Mesothelial cell of epicardium (in vitro differentiated cells): ENCODE measurements at regions not wholly inside any gene's neighbourhood (a gene's known extent, or its start where the extent isn't known, plus 50 kb on each side); places are given as distances from the start of the nearest gene placed in this dataset.

Experiments used
- DNase-seq, 2 experiments: peaks; one replicate each; pipeline ENCODE4 v3.0.0; 2021; ENCODE audit warnings: low spot score in 2 of 2; ENCODE audit not compliant: unreplicated experiment in 2 of 2
- H3K27ac Mint-ChIP-seq: 2 replicates; pipeline ENCODE4 v1.8.0; 2021; ENCODE audit warnings: mixed read lengths
- H3K27me3 Mint-ChIP-seq: 2 replicates; pipeline ENCODE4 v1.8.0; 2021; ENCODE audit warnings: low read depth, mixed read lengths
- H3K36me3 Mint-ChIP-seq: 2 replicates; pipeline ENCODE4 v1.8.0; 2021; ENCODE audit warnings: mixed read lengths
- H3K4me1 Mint-ChIP-seq: 2 replicates; pipeline ENCODE4 v1.8.0; 2021; ENCODE audit warnings: mixed read lengths
- H3K4me3 Mint-ChIP-seq: 2 replicates; pipeline ENCODE4 v1.8.0; 2021; ENCODE audit warnings: mild to moderate bottlenecking, moderate library complexity, mixed read lengths
- H3K9me3 Mint-ChIP-seq: 2 replicates; pipeline ENCODE4 v1.8.0; 2021; ENCODE audit warnings: mixed read lengths
- TF ChIP-seq, protein P1 (sequence below): fragments of 200-600 bp; sonication (generic); IDR thresholded peaks from one replicate; pipeline ENCODE4 v1.5.0; 2021; ENCODE audit warnings: antibody characterized with exemption; ENCODE audit not compliant: unreplicated experiment

DNA sequence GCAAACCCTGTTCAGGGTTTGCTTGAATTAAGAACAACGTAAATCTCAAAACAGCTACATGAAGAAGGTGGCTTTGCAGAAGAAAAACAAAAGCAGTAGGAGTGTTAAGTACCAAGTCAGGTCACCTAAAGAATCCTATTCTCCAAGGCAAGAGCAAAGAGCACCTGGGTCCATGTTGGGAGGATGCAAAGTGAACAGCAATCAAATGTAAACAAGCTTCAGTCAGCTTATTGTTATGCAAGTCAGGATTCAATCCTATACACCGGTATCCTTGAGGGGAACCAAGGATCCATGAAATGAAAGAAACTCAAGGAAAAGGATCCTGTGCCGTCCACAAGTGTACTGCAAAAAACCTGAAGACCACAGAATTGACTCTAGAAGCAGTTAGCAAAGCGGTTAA lies 261.0 kb upstream of the DDX18 start:
- no peak for DNase-seq
- H3K9me3 Mint-ChIP-seq = peaks cover 9% of the 10 kb centered on the region

DNA sequence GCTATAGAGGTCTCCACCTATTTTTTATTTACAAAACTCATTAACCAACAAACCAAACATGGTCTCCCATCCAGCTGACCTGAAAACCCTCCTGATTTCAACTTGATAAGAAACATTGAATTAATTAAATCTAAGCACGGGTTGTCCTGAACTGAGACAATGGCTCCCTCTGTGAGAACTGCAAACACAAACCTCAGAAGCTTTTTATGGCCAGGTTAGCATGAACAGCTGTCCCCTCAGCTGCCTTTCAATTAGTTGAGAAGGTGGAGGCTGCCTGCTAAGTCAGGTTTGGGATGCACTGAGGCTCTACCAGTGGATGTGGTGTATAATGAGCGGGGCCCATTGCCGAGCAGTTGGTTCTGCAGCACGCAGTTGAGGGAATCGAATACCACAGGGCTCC lies 258.5 kb upstream of the DDX18 start:
- no peaks in the 10 kb centered on the region for H3K27me3 Mint-ChIP-seq
- DNase-seq = no peak

More for the DNA sequence above, 261.0 kb upstream of the DDX18 start:
- TF ChIP-seq, protein P1, sequence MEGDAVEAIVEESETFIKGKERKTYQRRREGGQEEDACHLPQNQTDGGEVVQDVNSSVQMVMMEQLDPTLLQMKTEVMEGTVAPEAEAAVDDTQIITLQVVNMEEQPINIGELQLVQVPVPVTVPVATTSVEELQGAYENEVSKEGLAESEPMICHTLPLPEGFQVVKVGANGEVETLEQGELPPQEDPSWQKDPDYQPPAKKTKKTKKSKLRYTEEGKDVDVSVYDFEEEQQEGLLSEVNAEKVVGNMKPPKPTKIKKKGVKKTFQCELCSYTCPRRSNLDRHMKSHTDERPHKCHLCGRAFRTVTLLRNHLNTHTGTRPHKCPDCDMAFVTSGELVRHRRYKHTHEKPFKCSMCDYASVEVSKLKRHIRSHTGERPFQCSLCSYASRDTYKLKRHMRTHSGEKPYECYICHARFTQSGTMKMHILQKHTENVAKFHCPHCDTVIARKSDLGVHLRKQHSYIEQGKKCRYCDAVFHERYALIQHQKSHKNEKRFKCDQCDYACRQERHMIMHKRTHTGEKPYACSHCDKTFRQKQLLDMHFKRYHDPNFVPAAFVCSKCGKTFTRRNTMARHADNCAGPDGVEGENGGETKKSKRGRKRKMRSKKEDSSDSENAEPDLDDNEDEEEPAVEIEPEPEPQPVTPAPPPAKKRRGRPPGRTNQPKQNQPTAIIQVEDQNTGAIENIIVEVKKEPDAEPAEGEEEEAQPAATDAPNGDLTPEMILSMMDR = no peak
- Mint-ChIP-seq H3K4me3 (no peak overlapping the region), H3K27ac (no peak overlapping the region), H3K4me1 (peaks cover 15% of the 10 kb centered on the region), H3K36me3 (no peaks in the 10 kb centered on the region), H3K27me3 (no peaks in the 10 kb centered on the region)

DNA sequence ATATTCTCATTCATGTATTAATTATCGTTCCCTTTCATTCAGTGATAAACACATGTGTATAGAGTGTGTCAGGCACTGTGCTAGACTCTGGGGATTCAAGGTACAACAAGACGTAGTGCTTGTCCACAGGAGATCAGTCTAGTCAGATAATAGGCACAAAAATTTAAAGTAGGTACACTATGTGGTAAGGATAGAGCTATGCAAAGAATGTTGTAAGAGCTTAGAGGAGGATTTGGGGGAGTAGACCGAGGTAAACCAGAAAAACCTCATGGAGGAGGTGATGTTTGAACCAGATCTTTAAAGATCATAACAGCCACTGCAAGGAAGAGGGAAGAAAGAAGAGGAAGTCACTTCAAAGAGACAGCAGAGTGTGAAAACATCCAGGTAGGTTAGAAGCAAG lies 256.9 kb upstream of the DDX18 start:
- H3K36me3 Mint-ChIP-seq = no peaks in the 10 kb centered on the region
- H3K9me3 Mint-ChIP-seq = no peaks in the 10 kb centered on the region
- H3K4me3 Mint-ChIP-seq = no peak overlapping the region
- H3K27ac Mint-ChIP-seq = no peak overlapping the region
- H3K4me1 Mint-ChIP-seq = peaks cover 10% of the 10 kb centered on the region
- TF ChIP-seq, protein P1 = no peak
- no peaks in the 10 kb centered on the region for H3K27me3 Mint-ChIP-seq
- no peak for DNase-seq

More for the DNA sequence above, 258.5 kb upstream of the DDX18 start:
- no peaks in the 10 kb centered on the region for H3K9me3 Mint-ChIP-seq
- no peaks in the 10 kb centered on the region for H3K36me3 Mint-ChIP-seq
- H3K27ac Mint-ChIP-seq = no peak overlapping the region
- no peak overlapping the region for H3K4me3 Mint-ChIP-seq
- H3K4me1 Mint-ChIP-seq = peaks cover 15% of the 10 kb centered on the region
- TF ChIP-seq, protein P1 = no peak

DNA sequence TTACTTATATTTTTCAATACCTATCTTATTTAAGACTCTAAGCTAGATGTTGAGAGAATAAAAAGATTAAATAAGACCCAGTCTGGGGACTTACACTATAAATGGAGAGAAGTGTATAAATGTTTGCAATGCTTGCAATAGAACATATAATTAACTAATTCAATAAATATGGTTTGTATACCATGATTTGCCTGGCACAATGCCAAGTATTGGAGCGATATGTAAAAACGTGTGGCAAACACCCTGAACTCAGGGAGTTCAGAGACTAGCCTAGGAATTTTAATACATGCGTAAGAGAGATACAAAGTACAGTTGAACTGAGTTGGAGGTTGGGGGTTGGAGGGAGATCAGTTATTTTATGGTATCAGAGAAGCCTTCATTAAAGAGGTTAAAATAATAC lies 251.8 kb upstream of the DDX18 start:
- DNase-seq = no peak
- no peaks in the 10 kb centered on the region for H3K36me3 Mint-ChIP-seq
- no peak overlapping the region for H3K4me3 Mint-ChIP-seq
- H3K9me3 Mint-ChIP-seq = peaks cover 28% of the 10 kb centered on the region
- H3K27ac Mint-ChIP-seq = no peak overlapping the region
- no peaks in the 10 kb centered on the region for H3K27me3 Mint-ChIP-seq
- TF ChIP-seq, protein P1 = no peak
- no peaks in the 10 kb centered on the region for H3K4me1 Mint-ChIP-seq

DNA sequence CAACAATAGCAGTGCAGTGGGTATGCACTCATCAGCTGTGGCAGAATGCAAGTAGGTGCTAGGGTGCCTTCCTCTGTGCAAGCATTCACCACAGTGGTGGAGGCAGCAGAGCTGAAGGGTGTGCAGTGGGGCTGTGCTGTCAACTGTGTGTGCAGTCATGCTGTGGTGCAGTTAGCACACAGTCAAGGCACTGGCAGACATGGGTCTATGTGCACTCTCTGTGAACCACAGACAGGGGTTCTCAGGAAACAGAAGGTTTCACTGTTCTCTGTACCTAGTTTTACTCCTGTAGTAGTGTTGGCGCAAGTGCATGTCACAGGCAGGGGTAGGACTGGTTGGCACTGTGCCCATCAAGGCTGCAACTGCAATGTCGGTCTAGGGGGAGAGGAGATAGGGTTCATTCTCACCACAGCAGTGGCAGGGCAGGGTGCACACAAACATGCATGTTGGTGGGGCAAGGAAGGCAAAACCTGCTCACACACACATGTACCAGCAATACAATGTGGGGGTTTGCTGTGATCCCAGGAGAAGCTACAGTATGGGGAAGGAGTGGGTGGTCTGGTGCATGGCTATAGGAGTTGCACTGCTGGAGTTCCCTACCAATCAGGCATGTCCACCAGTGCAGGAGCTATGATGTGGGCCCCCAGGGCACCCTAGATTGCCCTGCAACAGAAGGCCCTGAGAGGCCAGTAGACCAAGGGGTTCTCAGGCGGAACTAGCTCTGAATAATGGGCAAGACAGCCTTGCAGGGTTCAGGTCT lies 242.7 kb upstream of the DDX18 start:
- Mint-ChIP-seq H3K27me3 (no peaks in the 10 kb centered on the region), H3K4me3 (no peak overlapping the region), H3K36me3 (peaks cover 12% of the 10 kb centered on the region), H3K9me3 (peaks cover 38% of the 10 kb centered on the region), H3K27ac (no peak overlapping the region), H3K4me1 (no peaks in the 10 kb centered on the region)
- DNase-seq = no peak
- TF ChIP-seq, protein P1 = no peak
